ENCODE measurements at regions not wholly inside any gene's neighbourhood (a gene's known extent, or its start where the extent isn't known, plus 50 kb on each side); places are given as distances from the start of the nearest gene placed in this dataset.

- TF ChIP-seq, protein P1, sequence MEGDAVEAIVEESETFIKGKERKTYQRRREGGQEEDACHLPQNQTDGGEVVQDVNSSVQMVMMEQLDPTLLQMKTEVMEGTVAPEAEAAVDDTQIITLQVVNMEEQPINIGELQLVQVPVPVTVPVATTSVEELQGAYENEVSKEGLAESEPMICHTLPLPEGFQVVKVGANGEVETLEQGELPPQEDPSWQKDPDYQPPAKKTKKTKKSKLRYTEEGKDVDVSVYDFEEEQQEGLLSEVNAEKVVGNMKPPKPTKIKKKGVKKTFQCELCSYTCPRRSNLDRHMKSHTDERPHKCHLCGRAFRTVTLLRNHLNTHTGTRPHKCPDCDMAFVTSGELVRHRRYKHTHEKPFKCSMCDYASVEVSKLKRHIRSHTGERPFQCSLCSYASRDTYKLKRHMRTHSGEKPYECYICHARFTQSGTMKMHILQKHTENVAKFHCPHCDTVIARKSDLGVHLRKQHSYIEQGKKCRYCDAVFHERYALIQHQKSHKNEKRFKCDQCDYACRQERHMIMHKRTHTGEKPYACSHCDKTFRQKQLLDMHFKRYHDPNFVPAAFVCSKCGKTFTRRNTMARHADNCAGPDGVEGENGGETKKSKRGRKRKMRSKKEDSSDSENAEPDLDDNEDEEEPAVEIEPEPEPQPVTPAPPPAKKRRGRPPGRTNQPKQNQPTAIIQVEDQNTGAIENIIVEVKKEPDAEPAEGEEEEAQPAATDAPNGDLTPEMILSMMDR (conservative IDR thresholded peaks at IDR 0.05 in 1 of 2, IDR thresholded peaks at IDR 0.05 in 1 of 2; ENCODE audit: extremely low read depth in 1 of 2, insufficient read depth in 1 of 2, low read depth in 1 of 2, low read length in 2 of 2), result no peak
- no peak for TF ChIP-seq EZH2 (IDR thresholded peaks at IDR 0.05; ENCODE audit: borderline replicate concordance, low read length)
Observed at GRCh38 chr11:76265771-76266241, 59.5 kb upstream of the WNT11 start.

Data from mammary epithelial cell (primary cell).